Colonic mucosa (tissue), 4 donors: ENCODE measurements at regions not wholly inside any gene's neighbourhood (a gene's known extent, or its start where the extent isn't known, plus 50 kb on each side); places are given as distances from the start of the nearest gene placed in this dataset.

Experiments
- DNase-seq: peaks from one replicate; pipeline ENCODE4 v3.0.0-alpha.2; 2020
- H3K27ac ChIP-seq: fragments of 200-600 bp; one replicate; pipeline ENCODE4 v1.8.0; 2021
- H3K27me3 ChIP-seq: fragments of 200-600 bp; one replicate; pipeline ENCODE4 v1.8.0; 2021
- H3K36me3 ChIP-seq: fragments of 200-600 bp; one replicate; pipeline ENCODE4 v1.8.0; 2021
- H3K4me1 ChIP-seq: fragments of 200-600 bp; one replicate; pipeline ENCODE4 v1.8.0; 2021; ENCODE audit warnings: mild to moderate bottlenecking
- H3K4me3 ChIP-seq: fragments of 200-600 bp; one replicate; pipeline ENCODE4 v1.8.0; 2021
- H3K9ac ChIP-seq, 2 donors: one replicate each; pipeline ENCODE4 v1.7.0; 2013; ENCODE audit warnings: control low read depth in 2 of 2, low read depth in 2 of 2, low read length in 2 of 2
- H3K9me3 ChIP-seq: fragments of 200-600 bp; one replicate; pipeline ENCODE4 v1.8.0; 2021
- CTCF ChIP-seq: fragments of 200-600 bp; IDR thresholded peaks from one replicate; pipeline ENCODE4 v1.8.0; 2022; ENCODE audit warnings: antibody characterized with exemption, mild to moderate bottlenecking
- intact Hi-C: fragments of 100-400 bp; cut with DNase I; formaldehyde crosslinking; loops from one replicate; pipeline ENCODE4 v1.14.1; 2022
- donor health status: healthy.
- donor health status: DM: no; HTN: no; CAD: no.
- donor health status: DM: no; HTN: no; CAD: no.

GRCh38 chr5:166185185-166185584 lies 2106.3 kb upstream of the WWC1 start:
- Histone ChIP-seq H3K9ac (no peak overlapping the region), H3K27me3 (no peaks in the 10 kb centered on the region), H3K9me3 (no peaks in the 10 kb centered on the region), H3K4me1 (no peaks in the 10 kb centered on the region), H3K27ac (no peak overlapping the region), H3K4me3 (no peak overlapping the region), H3K36me3 (no peaks in the 10 kb centered on the region)
- intact Hi-C loops, result no loop called here
- TF ChIP-seq CTCF, result no peak
- no peak for DNase-seq

- intact Hi-C loops, result no loop called here
- no peak overlapping the region for H3K27ac ChIP-seq
- no peak for TF ChIP-seq CTCF
- H3K4me3 ChIP-seq, result no peak overlapping the region
- H3K4me1 ChIP-seq, result no peaks in the 10 kb centered on the region
- DNase-seq, result no peak
- H3K9me3 ChIP-seq, result no peaks in the 10 kb centered on the region
- H3K36me3 ChIP-seq, result no peaks in the 10 kb centered on the region
- H3K27me3 ChIP-seq, result no peaks in the 10 kb centered on the region
- H3K9ac ChIP-seq, result no peak overlapping the region
These were observed 2102.7 kb upstream of the WWC1 start for GRCh38 chr5:166188501-166189325.

- DNase-seq, result no peak
- no peak overlapping the region for H3K27ac ChIP-seq
- H3K4me3 ChIP-seq, result no peak overlapping the region
- no peaks in the 10 kb centered on the region for H3K4me1 ChIP-seq
- no peak overlapping the region for H3K9ac ChIP-seq
- no peaks in the 10 kb centered on the region for H3K27me3 ChIP-seq
- no peak for TF ChIP-seq CTCF
- intact Hi-C loops, result no loop called here
- H3K36me3 ChIP-seq, result no peaks in the 10 kb centered on the region
- H3K9me3 ChIP-seq, result no peaks in the 10 kb centered on the region
These were observed 2098.7 kb upstream of the WWC1 start for GRCh38 chr5:166192696-166193095.

- intact Hi-C loops, result no loop called here
- H3K9me3 ChIP-seq, result no peaks in the 10 kb centered on the region
These were observed 2095.5 kb upstream of the WWC1 start for GRCh38 chr5:166195981-166196380.

GRCh38 chr5:166200532-166200931 lies 2090.9 kb upstream of the WWC1 start:
- DNase-seq, result no peak

More at GRCh38 chr5:166195981-166196380, 2095.5 kb upstream of the WWC1 start:
- H3K36me3 ChIP-seq, result no peaks in the 10 kb centered on the region
- DNase-seq, result no peak
- no peaks in the 10 kb centered on the region for H3K27me3 ChIP-seq
- H3K4me1 ChIP-seq, result no peaks in the 10 kb centered on the region
- H3K27ac ChIP-seq, result no peak overlapping the region
- no peak overlapping the region for H3K4me3 ChIP-seq
- no peak overlapping the region for H3K9ac ChIP-seq
- TF ChIP-seq CTCF, result no peak

More at GRCh38 chr5:166200532-166200931, 2090.9 kb upstream of the WWC1 start:
- intact Hi-C loops, result no loop called here
- H3K9me3 ChIP-seq, result no peaks in the 10 kb centered on the region
- no peaks in the 10 kb centered on the region for H3K27me3 ChIP-seq
- H3K4me3 ChIP-seq, result no peak overlapping the region
- no peaks in the 10 kb centered on the region for H3K4me1 ChIP-seq
- no peak overlapping the region for H3K9ac ChIP-seq
- H3K36me3 ChIP-seq, result no peaks in the 10 kb centered on the region
- no peak overlapping the region for H3K27ac ChIP-seq
- no peak for TF ChIP-seq CTCF
